ENCODE measurements at regions not wholly inside any gene's neighbourhood (a gene's known extent, or its start where the extent isn't known, plus 50 kb on each side); places are given as distances from the start of the nearest gene placed in this dataset.
A peak's percentile ranks its signal among the peaks of the same experiment; 100 is the strongest.

GRCh38 chr5:67453111-67453905 is 256.7 kb upstream of the CD180 start:
- DNase-seq: peak; percentile 11
- H3K9me3 ChIP-seq: no peaks in the 10 kb centered on the region

DNA sequence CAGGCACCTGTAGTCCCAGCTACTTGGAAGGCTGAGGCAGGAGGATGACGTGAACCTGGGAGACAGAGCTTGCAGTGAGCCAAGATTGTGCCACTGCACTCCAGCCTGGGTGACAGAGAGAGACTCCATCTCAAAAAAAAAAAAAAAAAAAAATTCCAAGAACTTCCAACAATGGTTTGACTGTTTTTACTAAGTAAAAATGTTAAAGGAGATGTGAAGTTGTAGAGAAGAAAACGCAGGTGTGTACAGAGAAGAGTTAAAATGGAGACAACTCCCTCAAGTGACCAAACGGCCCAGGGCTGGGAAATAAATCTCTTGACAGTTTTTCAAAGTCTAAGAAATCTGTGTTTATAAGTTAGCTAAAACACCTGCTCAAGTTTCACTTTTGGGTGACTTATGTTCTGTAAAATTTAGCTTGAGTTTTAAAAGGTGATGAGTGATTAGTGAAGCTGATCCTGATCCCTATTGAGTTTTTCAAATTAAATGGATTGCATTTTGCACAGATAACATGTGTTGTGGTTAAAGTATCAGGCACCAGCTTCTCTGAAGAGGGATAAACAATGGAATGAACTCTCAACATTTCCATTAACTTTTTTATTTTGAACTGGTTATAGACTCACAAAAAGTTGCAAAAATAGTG is 255.2 kb upstream of the CD180 start:
- DNase-seq: no peak
- Histone ChIP-seq H3K4me3 (no peak overlapping the region), H3K27me3 (no peaks in the 10 kb centered on the region), H3K36me3 (no peaks in the 10 kb centered on the region), H3K9me3 (no peaks in the 10 kb centered on the region)

More at GRCh38 chr5:67453111-67453905, 256.7 kb upstream of the CD180 start:
- no peak overlapping the region for H3K4me3 ChIP-seq
- no peaks in the 10 kb centered on the region for H3K27me3 ChIP-seq
- no peaks in the 10 kb centered on the region for H3K36me3 ChIP-seq

DNA sequence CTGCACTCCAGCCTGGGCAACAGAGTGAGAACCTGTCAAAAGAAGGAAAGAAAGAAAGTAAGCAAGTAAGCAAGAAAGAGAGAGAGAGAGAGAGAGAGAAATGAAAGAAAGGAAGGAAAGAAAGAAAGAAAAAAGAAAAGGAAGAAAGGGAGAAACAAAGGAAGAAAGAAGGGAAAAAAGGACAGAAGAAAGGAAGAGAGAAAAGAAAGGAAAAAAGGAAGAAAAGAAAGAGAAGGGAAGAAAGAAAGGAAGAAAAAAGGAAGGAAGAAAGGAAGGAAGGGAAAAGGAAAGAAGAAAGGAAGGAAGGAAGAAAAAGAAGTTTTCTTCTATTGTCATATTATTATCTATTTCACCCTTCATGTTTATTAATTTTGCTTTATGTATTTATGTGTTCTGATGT is 251.1 kb upstream of the CD180 start:
- no peaks in the 10 kb centered on the region for H3K36me3 ChIP-seq
- no peak for DNase-seq
- no peaks in the 10 kb centered on the region for H3K9me3 ChIP-seq
- no peak overlapping the region for H3K4me3 ChIP-seq
- no peaks in the 10 kb centered on the region for H3K27me3 ChIP-seq

DNA sequence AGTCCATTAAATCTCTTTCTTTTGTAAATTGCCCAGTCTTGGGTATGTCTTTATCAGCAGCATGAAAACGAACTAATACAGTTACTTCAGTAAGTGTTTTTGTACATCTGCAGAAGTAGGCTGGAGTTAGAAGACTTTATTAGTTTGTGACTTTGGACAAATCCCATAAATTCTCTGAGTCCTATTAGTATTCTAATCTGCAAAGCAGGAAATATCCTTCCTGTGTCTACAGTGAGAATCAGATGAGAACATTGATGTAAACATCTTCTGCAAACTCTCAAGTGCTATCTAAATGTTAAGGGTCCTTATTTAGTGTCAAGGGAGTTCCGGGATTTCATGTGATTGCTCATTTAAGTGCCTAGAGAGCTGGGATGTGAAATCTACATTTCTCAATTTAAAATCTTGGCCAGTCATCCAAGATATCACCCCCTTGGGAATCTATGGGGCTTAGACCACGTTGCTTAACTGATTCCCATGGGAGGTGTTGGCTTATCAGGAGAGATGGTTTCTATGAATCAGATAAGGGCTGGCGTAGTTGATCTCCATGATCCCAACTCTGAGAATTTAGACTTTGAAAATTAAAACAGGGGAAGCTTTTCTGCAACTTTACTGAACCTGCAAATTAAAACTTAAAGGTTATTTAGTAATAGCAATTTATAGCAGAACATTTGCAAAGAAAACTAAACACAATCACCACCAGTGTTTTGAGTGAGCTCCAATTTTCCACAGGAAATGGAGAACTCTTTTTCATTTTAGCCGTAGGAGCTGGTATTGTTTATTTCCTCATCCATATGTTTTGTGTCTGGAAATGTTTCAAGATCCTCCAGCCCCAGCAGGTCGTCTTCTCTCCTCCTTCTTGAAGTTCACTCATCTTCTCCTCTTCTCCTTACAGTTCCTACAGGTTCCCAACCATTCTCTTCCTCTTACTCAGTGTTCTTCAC is 241.6 kb upstream of the CD180 start:
- H3K9me3 ChIP-seq: no peaks in the 10 kb centered on the region
- no peak for DNase-seq
- no peak overlapping the region for H3K4me3 ChIP-seq

GRCh38 chr5:67435032-67435431 is 238.4 kb upstream of the CD180 start:
- H3K9me3 ChIP-seq: peaks cover 2% of the 10 kb centered on the region; the same call in 1 of the 2 replicates
- H3K4me3 ChIP-seq: no peak overlapping the region
- H3K36me3 ChIP-seq: no peaks in the 10 kb centered on the region
- no peaks in the 10 kb centered on the region for H3K27me3 ChIP-seq
- DNase-seq: no peak

More for the DNA sequence above, 241.6 kb upstream of the CD180 start:
- Histone ChIP-seq H3K36me3 (no peaks in the 10 kb centered on the region), H3K27me3 (no peaks in the 10 kb centered on the region)

GRCh38 chr5:67434466-67434865 is 237.9 kb upstream of the CD180 start:
- DNase-seq: no peak
- Histone ChIP-seq H3K36me3 (no peaks in the 10 kb centered on the region), H3K9me3 (peaks cover 2% of the 10 kb centered on the region; the same call in 1 of the 2 replicates), H3K27me3 (no peaks in the 10 kb centered on the region), H3K4me3 (no peak overlapping the region)

GRCh38 chr5:67432606-67433005 is 236.0 kb upstream of the CD180 start:
- Histone ChIP-seq H3K27me3 (no peaks in the 10 kb centered on the region), H3K36me3 (no peaks in the 10 kb centered on the region)
- DNase-seq: no peak

DNA sequence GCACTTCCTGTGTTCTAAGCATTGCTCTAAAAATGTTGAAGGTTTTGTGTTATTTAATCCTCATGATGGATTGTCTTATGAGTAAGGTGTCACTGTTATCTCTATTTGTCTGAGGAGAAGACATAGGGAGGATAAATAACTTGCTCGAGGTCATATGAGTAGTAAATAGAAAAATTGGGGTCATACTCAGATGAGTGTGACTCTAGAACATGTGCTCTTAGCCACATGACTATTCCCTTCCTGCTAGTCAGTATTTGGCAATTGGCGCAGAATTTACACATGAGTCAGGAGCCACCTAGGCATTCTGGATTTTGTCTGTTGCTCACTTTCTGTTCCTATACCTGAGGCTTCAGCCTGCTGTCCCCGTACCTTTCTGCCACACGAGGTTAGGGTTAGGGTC is 234.6 kb upstream of the CD180 start:
- DNase-seq: no peak
- Histone ChIP-seq H3K36me3 (no peaks in the 10 kb centered on the region), H3K27me3 (no peaks in the 10 kb centered on the region), H3K4me3 (no peak overlapping the region), H3K9me3 (peaks cover 2% of the 10 kb centered on the region; the same call in 1 of the 2 replicates)

More at GRCh38 chr5:67432606-67433005, 236.0 kb upstream of the CD180 start:
- no peak overlapping the region for H3K4me3 ChIP-seq
- peaks cover 2% of the 10 kb centered on the region; the same call in 1 of the 2 replicates for H3K9me3 ChIP-seq

DNA sequence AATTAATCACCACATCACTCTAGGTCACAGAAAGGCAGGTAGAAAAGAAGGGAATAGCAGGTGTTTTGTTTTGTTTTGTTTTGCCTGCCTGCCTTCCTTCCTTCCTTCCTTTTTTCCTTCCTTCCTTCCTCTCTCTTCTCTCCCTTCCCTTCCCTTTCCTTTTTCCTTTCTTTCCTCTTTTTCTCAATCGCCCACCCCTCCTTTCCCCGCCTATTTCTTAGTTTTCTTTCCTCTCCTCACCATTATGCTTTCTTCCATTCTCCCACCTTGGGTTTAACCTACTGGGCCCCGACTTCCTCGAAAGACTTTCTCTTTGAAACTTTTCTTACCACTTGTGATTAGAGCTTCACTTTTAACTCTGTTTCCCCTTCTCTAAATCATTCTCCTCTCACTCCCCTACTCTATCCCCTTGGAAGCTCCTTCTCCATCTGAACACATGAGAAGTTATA is 231.3 kb upstream of the CD180 start:
- Histone ChIP-seq H3K36me3 (no peaks in the 10 kb centered on the region), H3K4me3 (no peak overlapping the region), H3K27me3 (no peaks in the 10 kb centered on the region), H3K9me3 (peaks cover under 1% of the 10 kb centered on the region; the same call in 1 of the 2 replicates)
- DNase-seq: no peak

DNA sequence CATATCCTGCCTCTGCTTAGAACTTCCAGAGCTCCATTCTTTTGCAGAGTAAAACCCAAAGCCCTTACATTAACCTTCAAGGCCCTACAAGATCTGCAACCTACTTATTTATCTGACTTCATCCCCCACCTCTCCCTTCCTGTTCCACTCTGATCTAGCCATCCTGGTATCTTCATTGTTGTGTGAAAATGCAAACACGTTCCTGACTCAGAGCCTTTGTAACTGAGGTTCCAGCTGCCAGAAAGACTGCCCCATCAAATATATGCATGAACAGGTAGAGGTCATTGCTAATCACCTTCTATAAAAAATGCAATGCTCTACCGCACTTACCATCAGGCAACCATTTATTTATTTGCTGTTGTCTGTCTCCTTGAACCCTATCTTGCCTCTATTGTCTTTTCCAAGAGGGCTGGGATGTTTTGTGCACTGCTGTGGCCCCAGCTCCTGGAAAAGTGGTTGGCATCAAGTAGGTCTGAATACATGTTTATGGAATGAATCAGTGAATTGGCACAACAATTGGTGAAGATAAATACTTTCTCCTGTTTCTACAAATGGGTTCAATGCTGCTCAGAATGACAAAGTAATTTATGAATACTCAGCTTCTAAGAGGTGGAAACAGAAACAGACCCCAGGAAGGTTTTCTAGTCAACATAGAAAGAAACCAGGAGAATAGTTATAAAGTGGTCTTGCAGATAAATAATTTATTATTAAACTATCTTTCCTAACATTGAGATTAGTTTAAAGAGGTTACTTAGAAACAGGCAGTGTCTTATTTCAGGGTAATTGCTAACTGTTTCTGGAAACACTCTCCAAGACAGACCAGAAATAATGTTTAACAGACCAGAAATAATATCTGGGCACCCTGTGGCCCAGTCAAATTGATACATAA is 230.6 kb upstream of the CD180 start:
- Histone ChIP-seq H3K9me3 (no peaks in the 10 kb centered on the region), H3K27me3 (no peaks in the 10 kb centered on the region), H3K4me3 (no peak overlapping the region), H3K36me3 (no peaks in the 10 kb centered on the region)
- peak; percentile 31 for DNase-seq

GRCh38 chr5:67425514-67425913 is 228.9 kb upstream of the CD180 start:
- H3K36me3 ChIP-seq: no peaks in the 10 kb centered on the region
- DNase-seq: no peak

DNA sequence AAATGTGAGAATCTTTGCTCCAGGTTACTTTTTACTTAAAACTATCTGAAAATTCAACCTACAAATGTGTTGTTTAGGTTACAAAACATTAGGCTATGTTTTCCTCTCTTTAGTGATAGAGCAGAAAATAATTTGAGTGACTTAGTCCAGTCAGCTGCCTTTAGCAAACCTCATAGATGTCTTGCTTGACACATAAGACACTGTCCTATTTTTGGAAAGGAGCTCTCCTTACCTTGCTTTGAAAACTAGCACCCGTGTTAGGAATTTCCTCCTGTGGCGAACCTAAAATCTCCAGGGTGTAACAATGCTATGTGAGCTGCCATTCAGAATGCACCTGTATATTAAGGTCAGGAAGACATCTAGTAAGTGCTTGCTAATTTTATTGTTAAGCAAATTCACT is 221.2 kb upstream of the CD180 start:
- H3K4me3 ChIP-seq: no peak overlapping the region
- no peaks in the 10 kb centered on the region for H3K36me3 ChIP-seq
- no peaks in the 10 kb centered on the region for H3K27me3 ChIP-seq
- no peak for DNase-seq
- no peaks in the 10 kb centered on the region for H3K9me3 ChIP-seq

More at GRCh38 chr5:67425514-67425913, 228.9 kb upstream of the CD180 start:
- no peak overlapping the region for H3K4me3 ChIP-seq
- H3K27me3 ChIP-seq: no peaks in the 10 kb centered on the region
- H3K9me3 ChIP-seq: no peaks in the 10 kb centered on the region

DNA sequence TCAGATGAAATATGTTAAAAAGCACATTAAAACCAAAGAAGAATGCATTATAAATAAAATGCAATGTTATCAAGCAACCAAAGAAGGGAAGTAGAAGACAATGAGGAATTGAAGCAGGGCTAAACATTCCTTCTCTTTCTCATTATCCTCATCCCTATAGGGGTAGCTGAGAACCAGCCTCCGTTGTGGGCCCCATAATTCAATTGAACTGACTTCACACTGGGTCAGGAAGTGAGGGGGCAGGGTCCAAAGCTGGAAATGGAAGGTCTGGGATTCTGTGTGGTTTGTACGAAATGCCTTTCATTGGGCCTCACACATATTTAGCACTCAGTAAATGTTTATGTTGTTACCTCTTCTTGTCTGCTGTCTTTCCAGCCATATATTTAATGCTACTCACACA is 220.4 kb upstream of the CD180 start:
- Histone ChIP-seq H3K9me3 (no peaks in the 10 kb centered on the region), H3K4me3 (no peak overlapping the region), H3K27me3 (no peaks in the 10 kb centered on the region), H3K36me3 (no peaks in the 10 kb centered on the region)
- no peak for DNase-seq

GRCh38 chr5:67416133-67416937 is 219.7 kb upstream of the CD180 start:
- Histone ChIP-seq H3K27me3 (no peaks in the 10 kb centered on the region), H3K9me3 (no peaks in the 10 kb centered on the region), H3K36me3 (no peaks in the 10 kb centered on the region), H3K4me3 (no peak overlapping the region)
- no peak for DNase-seq

- no peak for DNase-seq
- H3K9me3 ChIP-seq: no peaks in the 10 kb centered on the region
- H3K27me3 ChIP-seq: no peaks in the 10 kb centered on the region
- H3K4me3 ChIP-seq: no peak overlapping the region
- no peaks in the 10 kb centered on the region for H3K36me3 ChIP-seq
These were observed 218.1 kb upstream of the CD180 start for GRCh38 chr5:67414712-67415111.
